Neural cell (in vitro differentiated cells): ENCODE measurements at regions not wholly inside any gene's neighbourhood (a gene's known extent, or its start where the extent isn't known, plus 50 kb on each side); places are given as distances from the start of the nearest gene placed in this dataset.

ENCODE experiments used
- H2AFZ ChIP-seq: fragments of 200-600, 300-800 bp; sonication (generic), shearing (Covaris generic); 2 replicates; pipeline ENCODE4 v1.6.0; 2014; ENCODE audit warnings: low read depth, mild to moderate bottlenecking, antibody characterized with exemption, low read length, moderate library complexity
- H3F3A ChIP-seq: fragments of 200-600 bp; shearing (Covaris generic); 2 replicates; pipeline ENCODE4 v1.6.1; 2016; ENCODE audit warnings: mild to moderate bottlenecking, moderate library complexity, mixed read lengths, antibody characterized with exemption, low read length; ENCODE audit not compliant: insufficient read depth, poor library complexity, severe bottlenecking
- H3K27ac ChIP-seq: fragments of 200-600, 300-800 bp; sonication (generic), shearing (Covaris generic); 2 replicates; pipeline ENCODE4 v1.5.1; 2014; ENCODE audit warnings: mild to moderate bottlenecking, low read length, moderate library complexity
- H3K27me3 ChIP-seq: fragments of 300-800, 200-600 bp; sonication (generic), shearing (Covaris generic); 2 replicates; pipeline ENCODE4 v1.6.0; 2014; ENCODE audit warnings: mild to moderate bottlenecking, low read depth, low read length, moderate library complexity; ENCODE audit not compliant: insufficient read depth
- H3K36me3 ChIP-seq: fragments of 300-800, 200-600 bp; sonication (generic), shearing (Covaris generic); 2 replicates; pipeline ENCODE4 v1.5.1; 2014; ENCODE audit warnings: mild to moderate bottlenecking, antibody characterized with exemption, low read length, moderate library complexity; ENCODE audit not compliant: insufficient read depth
- H3K4me2 ChIP-seq: fragments of 300-800, 200-600 bp; sonication (generic), shearing (Covaris generic); 2 replicates; pipeline ENCODE4 v1.6.0; 2014; ENCODE audit warnings: mild to moderate bottlenecking, low read length
- H3K4me3 ChIP-seq: fragments of 300-800, 200-600 bp; sonication (generic), shearing (Covaris generic); 2 replicates; pipeline ENCODE4 v1.5.1; 2014; ENCODE audit warnings: mild to moderate bottlenecking, low read length, moderate library complexity
- H3K79me2 ChIP-seq: fragments of 200-600 bp; shearing (Covaris generic); replicated peaks from 2 replicates; pipeline ENCODE4 v1.6.0; 2014; ENCODE audit warnings: mild to moderate bottlenecking, low read length, moderate library complexity; ENCODE audit not compliant: insufficient read depth
- H3K9ac ChIP-seq: fragments of 300-800, 200-600 bp; sonication (generic), shearing (Covaris generic); 2 replicates; pipeline ENCODE4 v1.6.1; 2016; ENCODE audit warnings: mild to moderate bottlenecking, low read length, mixed read lengths
- H3K9me2 ChIP-seq: fragments of 200-600 bp; shearing (Covaris generic); 2 replicates; pipeline ENCODE4 v1.6.1; 2016; ENCODE audit warnings: mild to moderate bottlenecking, low read length, mixed read lengths; ENCODE audit not compliant: insufficient read depth
- H3K9me3 ChIP-seq: fragments of 200-600, 300-800 bp; sonication (generic), shearing (Covaris generic); 2 replicates; pipeline ENCODE4 v1.6.1; 2016; ENCODE audit warnings: mild to moderate bottlenecking, mixed run types, low read length, moderate library complexity, mixed read lengths
- H4K20me1 ChIP-seq: fragments of 200-600 bp; shearing (Covaris generic); 2 replicates; pipeline ENCODE4 v1.6.1; 2016; ENCODE audit warnings: mild to moderate bottlenecking, mixed run types; ENCODE audit not compliant: insufficient read depth
- CTCF ChIP-seq: fragments of 450-650 bp; IDR thresholded peaks from 2 replicates; pipeline ENCODE4 v1.5.1; 2014; ENCODE audit warnings: antibody characterized with exemption, mild to moderate bottlenecking, moderate library complexity; ENCODE audit not compliant: poor library complexity, severe bottlenecking
- EZH2 ChIP-seq: fragments of 200-600, 300-800 bp; shearing (Covaris generic), sonication (generic); IDR thresholded peaks from 2 replicates; pipeline ENCODE4 v1.6.1; 2014; ENCODE audit warnings: antibody characterized with exemption, low read length, borderline replicate concordance, mild to moderate bottlenecking; ENCODE audit not compliant: insufficient read depth, poor library complexity, severe bottlenecking
- MXI1 ChIP-seq: fragments of 450-650 bp; conservative IDR thresholded peaks from 2 replicates; pipeline ENCODE4 v1.6.1; 2014; ENCODE audit warnings: antibody characterized with exemption, mild to moderate bottlenecking; ENCODE audit not compliant: poor library complexity, severe bottlenecking
- POLR2AphosphoS5 ChIP-seq: IDR thresholded peaks from 2 replicates; pipeline ENCODE4 v1.6.1; 2012
- RAD21 ChIP-seq: fragments of 450-650 bp; conservative IDR thresholded peaks from 2 replicates; pipeline ENCODE4 v1.6.1; 2014; ENCODE audit warnings: antibody characterized with exemption, mild to moderate bottlenecking, moderate library complexity

GRCh38 chr10:43944381-43945093 lies 295.9 kb upstream of the ZNF32 start:
- H3F3A ChIP-seq = no peaks in the 10 kb centered on the region
- no peaks in the 10 kb centered on the region for H3K36me3 ChIP-seq
- H3K4me3 ChIP-seq = no peak overlapping the region
- H3K9ac ChIP-seq = no peak overlapping the region
- no peak overlapping the region for H3K27ac ChIP-seq
- no peaks in the 10 kb centered on the region for H3K9me2 ChIP-seq
- H4K20me1 ChIP-seq = no peaks in the 10 kb centered on the region
- H3K4me2 ChIP-seq = no peak overlapping the region
- no peaks in the 10 kb centered on the region for H3K9me3 ChIP-seq
- TF ChIP-seq POLR2AphosphoS5 (no peak), MXI1 (no peak), CTCF (no peak), EZH2 (no peak)
- no peaks in the 10 kb centered on the region for H3K79me2 ChIP-seq
- no peak overlapping the region for H2AFZ ChIP-seq
- H3K27me3 ChIP-seq = no peaks in the 10 kb centered on the region

- no peaks in the 10 kb centered on the region for H4K20me1 ChIP-seq
- no peak overlapping the region for H3K27ac ChIP-seq
- H3K9me2 ChIP-seq = no peaks in the 10 kb centered on the region
- TF ChIP-seq RAD21 = no peak
- H2AFZ ChIP-seq = no peak overlapping the region
- H3K79me2 ChIP-seq = no peaks in the 10 kb centered on the region
- no peak overlapping the region for H3K4me3 ChIP-seq
- H3K9me3 ChIP-seq = no peaks in the 10 kb centered on the region
- H3K27me3 ChIP-seq = no peaks in the 10 kb centered on the region
- no peaks in the 10 kb centered on the region for H3K36me3 ChIP-seq
- no peaks in the 10 kb centered on the region for H3F3A ChIP-seq
- no peak overlapping the region for H3K4me2 ChIP-seq
- H3K9ac ChIP-seq = no peak overlapping the region
These were observed 295.2 kb upstream of the ZNF32 start for GRCh38 chr10:43943818-43944360.

- H3K79me2 ChIP-seq = no peaks in the 10 kb centered on the region
- H3K9me3 ChIP-seq = no peaks in the 10 kb centered on the region
- no peak overlapping the region for H3K4me3 ChIP-seq
- H3K27me3 ChIP-seq = no peaks in the 10 kb centered on the region
- TF ChIP-seq MXI1 (no peak), EZH2 (no peak)
- no peak overlapping the region for H3K9ac ChIP-seq
- no peak overlapping the region for H3K27ac ChIP-seq
- H3K36me3 ChIP-seq = no peaks in the 10 kb centered on the region
- H3K9me2 ChIP-seq = no peaks in the 10 kb centered on the region
- H4K20me1 ChIP-seq = no peaks in the 10 kb centered on the region
- no peaks in the 10 kb centered on the region for H3F3A ChIP-seq
- H3K4me2 ChIP-seq = no peak overlapping the region
- H2AFZ ChIP-seq = no peak overlapping the region
These were observed 294.6 kb upstream of the ZNF32 start for GRCh38 chr10:43943119-43943817.
